NCI-H2227 (cell line): ENCODE measurements at regions not wholly inside any gene's neighbourhood (a gene's known extent, or its start where the extent isn't known, plus 50 kb on each side); places are given as distances from the start of the nearest gene placed in this dataset.

Experiments used
- DNase-seq: peaks from one replicate; lab custom pipeline; 2025; ENCODE audit not compliant: unreplicated experiment; lab: John Stamatoyannopoulos, UW

DNA sequence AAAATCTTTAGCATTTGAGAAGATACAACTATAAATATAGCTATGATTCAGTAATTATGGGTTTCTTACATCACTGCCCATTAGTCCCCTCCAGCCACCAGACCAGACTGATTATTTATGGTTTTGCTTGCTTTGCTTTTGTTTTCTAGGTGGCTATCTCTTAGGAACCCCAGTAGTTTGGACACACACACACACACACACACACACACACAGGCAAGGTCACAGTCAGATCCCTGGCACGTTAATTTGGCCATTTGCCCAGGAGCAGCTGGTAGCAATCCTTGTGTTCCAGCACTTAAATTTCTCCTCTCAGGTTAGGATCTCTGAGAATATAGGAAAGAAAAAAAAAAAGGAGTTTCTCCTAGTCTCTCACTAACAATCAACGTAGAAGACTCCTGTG lies 90.2 kb upstream of the RESF1 start:
- DNase-seq, result peak; percentile 83

DNA sequence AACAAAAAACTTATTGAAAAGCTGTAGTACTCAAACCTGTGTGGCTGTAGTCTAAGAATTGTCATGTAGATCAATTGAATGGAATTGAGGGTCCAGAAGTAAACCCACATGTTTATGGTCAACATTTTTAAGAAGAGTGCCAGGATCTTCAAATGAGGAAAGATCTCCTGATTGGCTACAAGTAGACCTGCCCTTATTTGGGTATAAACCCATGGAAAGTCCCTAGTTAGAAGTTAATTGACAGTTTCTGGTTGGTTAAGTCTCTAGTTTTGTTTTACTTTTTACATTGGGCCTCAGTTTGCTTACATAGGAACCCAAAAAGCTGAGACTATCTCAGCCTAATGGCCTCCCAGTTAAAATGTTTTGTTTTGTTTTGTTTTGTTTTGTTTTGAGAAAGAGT lies 91.9 kb upstream of the RESF1 start:
- no peak for DNase-seq

DNA sequence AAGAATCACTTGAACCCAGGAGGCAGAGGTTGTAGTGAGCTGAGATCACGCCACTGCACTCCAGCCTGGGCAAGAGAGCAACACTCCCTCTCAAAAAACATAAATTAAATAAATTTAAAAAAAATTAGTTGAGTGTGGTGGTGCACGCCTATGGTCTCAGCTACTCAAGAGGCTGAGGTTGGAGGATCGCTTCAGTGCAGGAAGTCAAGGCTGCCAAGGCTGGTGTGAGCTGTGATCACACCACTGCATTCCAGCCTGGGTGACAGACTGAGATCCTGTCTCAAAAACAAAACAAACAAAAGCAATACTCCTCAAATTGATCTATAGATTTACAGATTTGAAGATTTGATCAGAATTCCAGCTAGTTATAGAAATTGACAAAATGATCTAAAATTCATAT lies 92.7 kb upstream of the RESF1 start:
- no peak for DNase-seq

DNA sequence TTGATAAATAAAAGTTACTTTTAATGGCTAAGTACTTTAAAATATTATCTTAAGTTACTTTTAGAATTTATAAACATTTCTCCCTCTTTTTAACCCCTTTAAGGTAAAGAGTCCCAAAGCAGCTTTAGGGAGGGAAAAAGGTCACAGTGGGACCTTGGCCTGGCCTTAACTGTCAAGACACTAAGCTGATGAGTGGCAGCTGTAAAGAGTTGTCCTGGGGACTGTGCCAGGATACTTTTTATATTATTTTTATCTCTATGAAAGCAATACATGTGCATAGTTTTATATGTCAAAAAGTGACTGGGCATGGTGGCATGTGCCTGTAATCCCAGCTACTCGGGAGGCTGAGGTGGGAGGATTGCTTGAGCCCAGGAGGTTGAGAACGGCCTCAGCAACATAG lies 94.2 kb upstream of the RESF1 start:
- no peak for DNase-seq

DNA sequence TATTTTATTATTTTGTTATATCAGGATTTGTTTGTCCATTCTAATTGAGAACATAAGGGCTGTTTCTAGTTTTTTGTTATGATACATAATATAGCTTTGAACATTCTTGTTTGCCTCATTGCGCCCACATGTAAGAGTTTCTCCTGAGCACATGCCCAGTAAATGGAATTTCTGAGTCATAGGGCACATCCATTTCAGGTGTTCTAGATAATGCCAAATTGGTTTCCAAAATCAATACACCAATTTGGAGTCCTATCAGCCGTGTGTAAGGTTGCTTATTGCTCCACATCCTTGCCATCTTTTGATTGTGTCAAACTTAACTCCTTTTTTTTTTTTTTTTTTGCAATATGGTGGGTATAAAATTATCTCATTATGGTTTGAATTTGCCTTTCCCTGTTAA lies 97.9 kb upstream of the RESF1 start:
- no peak for DNase-seq

DNA sequence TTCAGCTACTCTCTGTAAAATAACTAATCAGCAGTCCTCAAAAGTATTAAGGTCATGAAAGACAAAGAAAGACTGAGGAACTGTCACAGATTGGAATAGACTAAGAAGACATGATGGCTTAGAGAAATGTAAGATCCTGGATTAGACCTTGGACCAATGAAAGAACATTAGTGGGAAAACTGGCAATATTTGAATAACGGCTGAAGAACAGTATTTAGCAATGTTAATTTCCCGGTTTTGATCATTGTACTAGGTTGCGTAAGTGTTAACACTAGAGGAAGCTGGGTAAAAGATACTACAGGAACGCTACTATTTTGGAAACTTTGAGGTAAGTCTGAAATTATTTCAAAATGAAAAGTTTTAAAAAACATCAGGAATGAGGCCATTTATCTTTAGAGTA lies 98.8 kb upstream of the RESF1 start:
- no peak for DNase-seq

DNA sequence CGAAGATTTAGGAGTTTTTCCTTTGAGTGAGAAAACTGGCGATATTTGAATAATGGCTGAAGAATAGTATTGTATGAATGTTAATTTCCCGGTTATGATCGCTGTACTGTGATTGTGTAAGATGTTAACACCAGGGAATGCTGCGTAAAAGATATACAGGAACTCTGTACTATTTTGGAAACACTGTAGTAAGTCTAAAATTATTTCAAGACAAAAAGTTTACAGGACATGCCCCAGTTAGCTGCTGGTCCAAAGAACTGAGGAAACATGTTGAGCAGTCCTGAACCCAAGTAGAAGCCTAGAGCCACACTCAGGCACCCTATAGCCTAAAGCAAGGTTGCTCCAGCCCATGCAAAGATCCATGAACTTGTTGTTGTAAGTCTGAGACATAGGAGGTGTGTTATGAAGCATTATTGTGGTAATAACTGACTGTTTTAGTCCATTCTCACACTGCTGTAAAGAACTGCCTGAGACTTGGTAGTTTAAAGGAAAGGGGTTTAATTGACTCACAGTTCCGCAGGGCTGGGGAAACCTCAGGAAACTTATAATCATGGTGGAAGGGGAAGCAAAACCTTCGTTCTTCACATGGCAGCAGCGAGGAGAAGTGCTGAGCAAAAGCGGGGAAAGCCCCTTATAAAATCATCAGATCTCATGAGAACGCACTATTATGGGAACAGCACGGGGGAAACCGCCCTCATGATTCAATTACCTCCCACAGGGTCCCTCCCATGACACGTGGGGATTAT lies 99.8 kb upstream of the RESF1 start:
- no peak for DNase-seq

DNA sequence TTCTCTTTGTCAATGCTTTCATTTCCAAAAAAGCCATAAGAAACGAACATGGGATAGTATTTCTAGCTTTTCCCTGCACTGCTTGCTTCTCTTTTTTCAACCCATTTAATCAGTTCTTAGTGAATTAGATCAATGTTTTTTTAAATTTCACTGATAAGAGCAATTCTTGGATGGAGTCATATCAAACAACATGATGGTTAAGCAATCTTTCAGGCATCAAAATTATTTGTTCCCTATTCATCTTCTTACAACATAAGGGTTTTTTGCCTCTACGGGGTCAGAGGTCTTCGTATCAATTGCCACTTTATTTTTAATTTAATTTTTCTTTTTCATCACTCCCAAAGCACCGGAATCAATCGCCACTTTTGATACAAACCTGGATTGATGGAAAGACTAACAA lies 103.8 kb upstream of the RESF1 start:
- DNase-seq, result no peak

DNA sequence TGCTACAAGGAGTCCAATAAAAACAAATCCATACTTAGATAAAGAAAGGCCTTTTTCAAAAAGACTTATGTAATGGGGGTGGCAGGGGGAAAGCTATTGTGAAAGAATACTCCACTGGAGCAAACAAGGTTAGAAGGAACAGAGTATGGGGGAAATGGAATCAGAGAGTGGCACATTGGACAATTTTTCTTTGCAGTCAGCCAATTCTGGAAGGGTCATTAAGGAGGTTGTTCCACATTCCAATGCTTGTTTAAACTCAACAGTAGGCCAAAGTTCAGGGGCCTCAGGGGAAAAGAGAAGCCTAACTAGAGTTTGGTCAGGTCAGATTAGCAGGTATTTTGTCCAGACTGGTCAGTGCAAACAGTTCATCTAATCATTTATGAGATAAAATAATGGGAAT lies 105.2 kb upstream of the RESF1 start:
- no peak for DNase-seq

DNA sequence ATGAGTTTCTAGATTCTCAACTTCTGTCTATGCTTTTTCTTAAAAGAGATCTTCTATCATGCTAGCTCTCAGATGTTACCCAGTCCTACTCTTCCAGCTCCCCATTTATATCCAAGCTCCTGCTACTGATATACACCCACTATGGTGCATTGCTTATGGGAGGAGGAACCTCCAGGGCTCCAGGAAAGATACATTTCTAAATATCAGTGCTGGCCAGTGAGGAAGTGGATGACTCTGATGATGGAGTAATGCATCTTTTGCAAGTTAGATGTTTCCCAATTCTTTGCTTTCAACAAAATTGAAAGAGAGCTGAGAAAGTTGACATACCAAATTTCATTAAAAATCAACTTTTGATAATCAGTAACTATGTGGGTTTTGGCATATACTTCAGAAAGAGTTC lies 105.7 kb upstream of the RESF1 start:
- DNase-seq, result no peak

DNA sequence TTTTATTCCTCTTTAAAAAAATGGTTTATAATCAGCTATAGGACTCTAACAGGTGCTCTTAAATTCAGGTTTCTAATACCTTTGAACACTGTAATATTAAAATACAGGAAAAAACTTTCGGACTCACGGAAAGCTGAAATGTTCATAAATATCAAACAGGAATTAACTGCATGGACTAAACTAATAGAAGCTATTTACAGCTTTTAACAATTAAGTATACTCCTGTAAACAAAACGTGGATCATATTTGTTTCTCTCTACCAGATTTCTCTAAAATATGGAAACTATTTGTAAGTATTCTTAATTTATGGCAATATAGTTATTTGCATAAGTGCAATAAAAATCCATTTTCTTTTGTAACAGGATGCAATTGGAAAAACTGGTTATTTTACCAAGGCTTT lies 108.9 kb upstream of the RESF1 start:
- DNase-seq, result no peak

DNA sequence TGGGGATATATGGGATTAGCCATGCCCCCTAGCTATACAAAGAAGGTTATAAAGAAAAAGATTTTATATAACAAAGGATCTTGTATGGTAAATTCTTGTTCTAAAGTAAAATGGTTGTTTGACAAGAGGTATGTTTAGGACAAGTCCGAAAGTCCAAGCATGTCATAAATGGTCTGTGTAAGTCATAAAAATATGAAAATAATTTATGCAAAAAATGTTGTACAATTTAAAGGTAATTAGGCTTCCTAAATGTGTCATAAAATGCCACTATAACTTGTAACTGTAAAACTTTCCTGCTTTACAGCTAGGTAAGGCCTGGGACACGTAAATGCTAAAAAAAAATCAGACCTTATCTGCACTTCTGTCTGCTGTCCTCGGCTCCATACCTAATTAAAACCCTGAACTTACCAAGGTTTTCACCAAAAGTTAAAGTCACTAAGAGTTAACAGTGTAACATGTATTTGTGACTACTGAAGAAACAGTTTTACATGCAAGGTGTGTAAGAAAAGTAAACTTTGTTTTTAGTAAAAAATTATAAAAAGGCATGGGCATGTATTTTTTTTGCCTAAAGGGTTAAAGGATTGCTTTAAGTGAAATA lies 110.0 kb upstream of the RESF1 start:
- DNase-seq, result peak; percentile 6

DNA sequence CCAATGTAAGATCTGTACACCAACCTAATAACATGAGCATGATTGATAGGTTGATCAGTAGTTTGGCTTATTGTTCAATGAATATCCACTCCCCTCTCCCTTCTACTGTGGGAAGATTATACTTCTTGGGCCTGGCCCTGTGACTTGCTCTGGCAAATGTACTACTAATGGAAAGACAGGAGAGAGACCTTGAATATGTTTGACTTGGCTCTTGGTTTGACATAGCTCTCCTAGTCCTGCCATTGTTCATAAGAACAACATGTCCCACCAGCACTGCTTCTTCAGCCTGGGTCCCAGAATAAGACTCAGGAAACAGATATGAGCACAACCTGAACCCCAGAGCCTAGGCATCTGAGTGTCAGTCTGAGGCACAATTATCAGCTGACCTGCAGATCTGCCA lies 112.8 kb upstream of the RESF1 start:
- no peak for DNase-seq

DNA sequence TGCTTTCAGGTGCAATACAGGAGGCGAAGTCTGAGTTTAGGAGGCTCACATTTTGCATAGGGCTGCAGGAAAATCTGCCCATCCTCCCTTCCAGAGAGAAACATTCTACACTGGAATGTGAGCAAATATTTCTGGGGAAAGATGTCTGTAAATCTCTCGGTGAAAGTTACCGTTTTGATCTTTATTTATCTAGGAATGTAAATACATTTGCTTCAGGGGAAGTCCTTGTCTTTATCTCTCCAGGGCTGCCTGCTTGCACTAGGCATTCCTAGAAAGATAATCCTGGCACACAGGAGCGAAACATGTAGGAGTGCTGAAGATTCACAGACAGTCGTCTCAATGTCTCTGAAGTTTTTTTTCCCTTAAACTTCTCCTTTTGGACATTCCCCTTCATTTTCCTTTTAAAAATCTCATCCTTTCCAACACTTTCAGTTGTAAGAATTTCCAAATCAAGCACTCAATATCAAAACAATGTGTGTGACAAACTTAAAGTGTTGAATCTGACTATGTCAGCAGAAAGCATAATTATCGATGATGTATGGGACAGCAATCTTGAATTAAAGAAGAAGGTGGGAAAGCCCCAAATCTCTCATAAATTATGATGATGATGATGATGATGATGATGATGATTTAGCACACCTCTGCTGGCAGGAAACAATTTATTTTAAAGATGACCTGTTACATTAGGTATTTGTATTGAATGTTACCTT lies 113.4 kb upstream of the RESF1 start:
- no peak for DNase-seq

DNA sequence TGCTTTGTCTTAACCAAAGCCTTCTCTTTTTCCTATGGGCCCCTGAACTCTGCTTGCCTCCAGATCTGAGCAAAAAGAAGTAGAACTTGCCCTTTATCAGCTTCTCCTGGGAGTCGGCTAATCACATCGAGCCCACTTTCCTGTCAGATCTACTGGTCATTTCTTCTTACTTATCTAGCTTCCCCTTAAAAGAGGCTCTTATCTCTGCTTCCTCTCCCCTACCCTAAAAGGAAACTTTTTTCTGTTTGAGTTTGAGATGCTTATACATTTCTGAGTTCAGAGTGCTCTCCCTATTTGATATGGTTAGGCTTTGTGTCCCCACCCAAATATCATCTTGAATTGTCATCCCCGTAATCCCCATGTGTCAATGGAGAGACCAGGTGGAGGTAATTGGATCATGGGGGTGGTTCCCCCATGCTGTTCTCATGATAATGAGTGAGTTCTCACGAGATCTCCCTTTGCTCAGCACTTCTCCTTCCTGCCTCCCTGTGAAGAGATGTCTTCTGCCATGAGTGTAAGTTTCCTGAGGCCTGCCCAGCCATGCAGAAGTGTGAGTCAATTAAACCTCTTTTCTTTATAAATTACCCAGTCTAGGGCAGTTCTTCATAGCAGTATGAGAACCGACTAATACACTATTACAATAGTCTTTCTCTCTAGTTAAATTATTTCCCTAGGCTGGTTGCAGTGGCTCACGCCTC lies 114.7 kb upstream of the AMN1 start:
- no peak for DNase-seq

DNA sequence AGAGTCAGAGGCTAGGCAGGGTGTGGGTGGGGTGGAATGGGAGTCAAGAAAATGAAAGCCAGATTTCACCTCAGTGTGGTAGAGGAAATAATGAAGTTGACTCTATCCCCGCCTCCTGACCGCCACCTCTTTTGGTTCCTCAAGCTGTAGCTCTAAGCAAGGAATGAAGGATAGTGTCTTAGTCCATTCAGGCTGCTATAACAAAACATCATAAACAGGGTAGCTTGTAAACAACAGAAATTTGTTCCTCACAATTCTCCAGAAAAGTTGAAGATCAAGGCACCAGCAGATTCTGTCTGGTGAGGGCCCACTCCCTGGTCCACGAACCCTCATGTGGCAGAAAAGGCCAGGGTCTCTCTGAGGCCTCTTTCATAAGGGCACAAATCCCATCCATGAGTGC lies 109.1 kb upstream of the AMN1 start:
- no peak for DNase-seq

DNA sequence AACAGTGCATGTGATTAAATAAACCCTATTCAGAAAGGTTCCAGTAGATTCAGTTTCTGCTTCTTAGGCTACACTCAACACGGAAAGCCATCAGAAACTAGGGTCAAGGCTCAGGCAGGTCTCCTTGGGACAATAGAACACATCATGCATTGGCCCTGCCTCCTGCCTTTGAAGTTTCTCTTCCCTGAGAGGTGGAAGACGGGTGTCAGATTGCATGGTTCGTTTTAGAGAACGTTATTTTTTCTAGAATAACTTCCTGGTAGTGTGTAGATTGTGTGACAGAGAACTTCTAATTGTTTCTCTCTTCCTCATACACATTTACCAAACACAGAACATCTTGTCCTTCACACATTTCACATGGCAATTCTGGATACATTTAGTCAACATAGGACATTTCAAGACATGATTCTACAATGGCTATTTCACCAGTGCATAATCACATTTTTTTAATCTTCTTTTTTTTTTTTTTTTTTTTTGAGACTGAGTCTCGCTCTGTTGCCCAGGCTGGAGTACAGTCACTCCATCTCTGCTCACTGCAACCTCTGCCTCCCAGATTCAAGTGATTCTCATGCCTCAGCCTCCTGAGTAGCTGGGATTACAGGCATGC lies 106.6 kb upstream of the AMN1 start:
- DNase-seq, result no peak

DNA sequence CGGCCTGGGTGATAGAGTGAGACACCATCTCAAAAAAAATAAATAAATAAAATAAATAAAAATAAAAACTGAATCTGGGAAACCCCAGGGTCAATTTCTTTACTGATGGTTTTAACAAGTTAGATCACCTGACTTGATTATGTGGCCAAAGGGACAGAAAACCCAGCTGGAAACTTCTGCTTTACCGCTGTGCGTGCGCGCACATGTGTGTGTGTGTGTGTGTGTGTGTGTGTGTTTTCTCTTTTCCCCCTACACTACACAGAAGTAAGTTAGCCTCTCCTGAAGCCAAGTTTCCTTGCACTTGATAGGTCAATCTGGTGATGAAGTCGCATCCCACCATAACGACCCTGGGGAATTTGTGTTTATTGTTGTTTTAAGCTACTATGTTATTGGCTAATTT lies 105.3 kb upstream of the AMN1 start:
- DNase-seq, result no peak

DNA sequence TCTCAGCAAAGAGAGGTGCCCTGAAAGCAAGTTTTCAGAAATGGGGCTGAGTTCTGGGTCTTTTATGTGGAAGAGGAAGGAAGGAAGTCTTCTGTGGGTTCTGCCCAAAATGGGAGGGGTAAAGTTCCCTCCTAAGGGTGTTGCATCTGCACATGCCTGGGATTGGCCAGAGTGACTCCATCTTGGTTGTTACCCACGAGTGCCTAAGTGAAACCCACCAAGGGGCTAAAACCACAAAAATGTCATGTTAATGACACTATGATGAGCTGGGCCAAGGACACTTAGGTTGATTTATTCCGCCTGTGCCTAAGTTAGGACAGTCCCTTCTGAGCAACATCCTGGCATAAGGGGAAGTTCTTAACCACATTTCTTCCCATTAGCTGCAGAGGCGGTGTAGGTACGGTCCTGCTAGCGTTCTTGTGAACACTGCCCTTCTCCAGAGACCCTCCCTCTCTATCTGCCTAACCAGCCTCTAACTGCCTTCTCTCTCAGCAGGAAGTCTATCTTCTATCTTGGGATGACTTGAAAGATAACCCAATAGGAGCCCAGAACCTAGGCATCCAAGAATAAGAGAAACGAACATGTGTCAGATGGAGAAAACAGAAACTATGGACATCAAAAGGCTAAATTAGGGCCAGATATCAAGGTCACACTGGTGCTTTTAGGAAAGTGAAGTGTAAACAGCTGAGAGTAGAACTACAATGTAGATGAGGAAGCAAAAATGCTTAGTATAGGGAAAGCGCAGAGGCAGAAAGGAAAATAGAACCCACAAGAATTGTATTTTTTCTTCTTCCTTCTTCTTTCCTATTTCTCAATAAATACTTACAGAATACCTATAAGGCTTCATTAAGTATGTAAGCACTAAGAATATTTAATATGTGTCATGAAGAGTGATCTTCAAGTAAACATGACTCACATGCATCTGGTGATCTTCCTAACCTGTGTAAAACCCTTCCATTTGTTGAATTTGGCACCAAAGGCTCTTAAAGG lies 104.2 kb upstream of the AMN1 start:
- DNase-seq, result no peak

DNA sequence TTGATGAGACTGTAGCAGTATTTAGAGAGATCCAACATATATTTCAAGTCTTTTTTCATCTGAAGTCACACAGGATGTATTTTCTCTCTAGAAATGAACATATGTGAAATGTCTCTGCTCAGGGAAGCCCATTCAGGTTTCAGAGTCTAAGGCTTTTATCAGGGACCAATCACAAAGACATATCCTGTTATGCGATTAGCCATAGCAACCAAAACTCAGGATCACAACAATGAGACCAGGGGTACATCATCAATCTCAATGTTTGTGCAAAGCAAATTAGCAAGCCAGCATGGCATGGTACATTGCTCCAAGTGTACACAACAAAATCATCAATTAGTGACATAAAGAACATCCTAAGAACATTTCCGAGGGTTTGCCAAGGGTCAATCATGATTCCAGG lies 99.2 kb upstream of the AMN1 start:
- no peak for DNase-seq
